HepG2 (cell line): ENCODE measurements at regions not wholly inside any gene's neighbourhood (a gene's known extent, or its start where the extent isn't known, plus 50 kb on each side); places are given as distances from the start of the nearest gene placed in this dataset.

Experiments used
- HOMEZ ChIP-seq: IDR thresholded peaks from 2 replicates; pipeline ENCODE4 v1.6.1; 2016; ENCODE audit warnings: low read depth
- MIXL1 ChIP-seq: IDR thresholded peaks from 2 replicates; pipeline ENCODE4 v1.6.1; 2016
- PLRG1 ChIP-seq: fragments of 450-650 bp; conservative IDR thresholded peaks from 2 replicates; pipeline ENCODE4 v1.6.1; 2016
- ZBTB40 ChIP-seq, 2 experiments: fragments of 450-650 bp in 1 of 2; sonication (generic) in 1 of 2; formaldehyde crosslinking in 1 of 2; IDR thresholded peaks; 2 replicates each; pipeline versions ENCODE4 v1.6.1 to v1.8.0; 2016 to 2022; ENCODE audit warnings: antibody characterized with exemption in 1 of 2, mild to moderate bottlenecking in 1 of 2, missing genetic modification reagents in 1 of 2
- ZC3H13 ChIP-seq: sonication (generic); formaldehyde crosslinking; IDR thresholded peaks from 2 replicates; pipeline ENCODE4 v1.8.1; 2023; ENCODE audit warnings: mild to moderate bottlenecking, missing genetic modification reagents, moderate library complexity
- ZGPAT ChIP-seq: IDR thresholded peaks from 2 replicates; pipeline ENCODE4 v1.6.1; 2016; ENCODE audit warnings: mild to moderate bottlenecking
- TF ChIP-seq, protein P1 (sequence below): sonication (generic); formaldehyde crosslinking; IDR thresholded peaks from 2 replicates; pipeline ENCODE4 v1.4.0; 2020; ENCODE audit warnings: missing genetic modification reagents, borderline replicate concordance
- TF ChIP-seq, protein P2 (sequence below): IDR thresholded peaks from 2 replicates; pipeline ENCODE4 v1.4.0; 2020; ENCODE audit warnings: mild to moderate bottlenecking, missing genetic modification reagents
- TF ChIP-seq, protein P3 (sequence below): sonication (generic); formaldehyde crosslinking; IDR thresholded peaks from 2 replicates; pipeline ENCODE4 v1.4.0; 2020; ENCODE audit warnings: missing genetic modification reagents, borderline replicate concordance

- TF ChIP-seq, protein P1, sequence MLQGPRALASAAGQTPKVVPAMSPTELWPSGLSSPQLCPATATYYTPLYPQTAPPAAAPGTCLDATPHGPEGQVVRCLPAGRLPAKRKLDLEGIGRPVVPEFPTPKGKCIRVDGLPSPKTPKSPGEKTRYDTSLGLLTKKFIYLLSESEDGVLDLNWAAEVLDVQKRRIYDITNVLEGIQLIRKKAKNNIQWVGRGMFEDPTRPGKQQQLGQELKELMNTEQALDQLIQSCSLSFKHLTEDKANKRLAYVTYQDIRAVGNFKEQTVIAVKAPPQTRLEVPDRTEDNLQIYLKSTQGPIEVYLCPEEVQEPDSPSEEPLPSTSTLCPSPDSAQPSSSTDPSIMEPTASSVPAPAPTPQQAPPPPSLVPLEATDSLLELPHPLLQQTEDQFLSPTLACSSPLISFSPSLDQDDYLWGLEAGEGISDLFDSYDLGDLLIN (CRISPR knock-in tag), result no peak
- TF ChIP-seq ZC3H13 (CRISPR knock-in tag) (no peak), ZGPAT (CRISPR knock-in tag) (peak; percentile 45; the same call in 1 of the 2 replicates), HOMEZ (CRISPR knock-in tag) (no peak; the same call in 1 of the 2 replicates), MIXL1 (CRISPR knock-in tag) (peak; percentile 84), ZBTB40 (IDR thresholded peaks at IDR 0.05) (no peak), ZBTB40 (CRISPR knock-in tag; IDR thresholded peaks at IDR 0.05) (no peak), PLRG1 (no peak)
- TF ChIP-seq, protein P2, sequence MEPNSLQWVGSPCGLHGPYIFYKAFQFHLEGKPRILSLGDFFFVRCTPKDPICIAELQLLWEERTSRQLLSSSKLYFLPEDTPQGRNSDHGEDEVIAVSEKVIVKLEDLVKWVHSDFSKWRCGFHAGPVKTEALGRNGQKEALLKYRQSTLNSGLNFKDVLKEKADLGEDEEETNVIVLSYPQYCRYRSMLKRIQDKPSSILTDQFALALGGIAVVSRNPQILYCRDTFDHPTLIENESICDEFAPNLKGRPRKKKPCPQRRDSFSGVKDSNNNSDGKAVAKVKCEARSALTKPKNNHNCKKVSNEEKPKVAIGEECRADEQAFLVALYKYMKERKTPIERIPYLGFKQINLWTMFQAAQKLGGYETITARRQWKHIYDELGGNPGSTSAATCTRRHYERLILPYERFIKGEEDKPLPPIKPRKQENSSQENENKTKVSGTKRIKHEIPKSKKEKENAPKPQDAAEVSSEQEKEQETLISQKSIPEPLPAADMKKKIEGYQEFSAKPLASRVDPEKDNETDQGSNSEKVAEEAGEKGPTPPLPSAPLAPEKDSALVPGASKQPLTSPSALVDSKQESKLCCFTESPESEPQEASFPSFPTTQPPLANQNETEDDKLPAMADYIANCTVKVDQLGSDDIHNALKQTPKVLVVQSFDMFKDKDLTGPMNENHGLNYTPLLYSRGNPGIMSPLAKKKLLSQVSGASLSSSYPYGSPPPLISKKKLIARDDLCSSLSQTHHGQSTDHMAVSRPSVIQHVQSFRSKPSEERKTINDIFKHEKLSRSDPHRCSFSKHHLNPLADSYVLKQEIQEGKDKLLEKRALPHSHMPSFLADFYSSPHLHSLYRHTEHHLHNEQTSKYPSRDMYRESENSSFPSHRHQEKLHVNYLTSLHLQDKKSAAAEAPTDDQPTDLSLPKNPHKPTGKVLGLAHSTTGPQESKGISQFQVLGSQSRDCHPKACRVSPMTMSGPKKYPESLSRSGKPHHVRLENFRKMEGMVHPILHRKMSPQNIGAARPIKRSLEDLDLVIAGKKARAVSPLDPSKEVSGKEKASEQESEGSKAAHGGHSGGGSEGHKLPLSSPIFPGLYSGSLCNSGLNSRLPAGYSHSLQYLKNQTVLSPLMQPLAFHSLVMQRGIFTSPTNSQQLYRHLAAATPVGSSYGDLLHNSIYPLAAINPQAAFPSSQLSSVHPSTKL (CRISPR knock-in tag), result peak; percentile 84
- TF ChIP-seq, protein P3, sequence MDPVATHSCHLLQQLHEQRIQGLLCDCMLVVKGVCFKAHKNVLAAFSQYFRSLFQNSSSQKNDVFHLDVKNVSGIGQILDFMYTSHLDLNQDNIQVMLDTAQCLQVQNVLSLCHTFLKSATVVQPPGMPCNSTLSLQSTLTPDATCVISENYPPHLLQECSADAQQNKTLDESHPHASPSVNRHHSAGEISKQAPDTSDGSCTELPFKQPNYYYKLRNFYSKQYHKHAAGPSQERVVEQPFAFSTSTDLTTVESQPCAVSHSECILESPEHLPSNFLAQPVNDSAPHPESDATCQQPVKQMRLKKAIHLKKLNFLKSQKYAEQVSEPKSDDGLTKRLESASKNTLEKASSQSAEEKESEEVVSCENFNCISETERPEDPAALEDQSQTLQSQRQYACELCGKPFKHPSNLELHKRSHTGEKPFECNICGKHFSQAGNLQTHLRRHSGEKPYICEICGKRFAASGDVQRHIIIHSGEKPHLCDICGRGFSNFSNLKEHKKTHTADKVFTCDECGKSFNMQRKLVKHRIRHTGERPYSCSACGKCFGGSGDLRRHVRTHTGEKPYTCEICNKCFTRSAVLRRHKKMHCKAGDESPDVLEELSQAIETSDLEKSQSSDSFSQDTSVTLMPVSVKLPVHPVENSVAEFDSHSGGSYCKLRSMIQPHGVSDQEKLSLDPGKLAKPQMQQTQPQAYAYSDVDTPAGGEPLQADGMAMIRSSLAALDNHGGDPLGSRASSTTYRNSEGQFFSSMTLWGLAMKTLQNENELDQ (CRISPR knock-in tag), result no peak
These were observed 197.1 kb downstream of the GLUD2 start (continued) for GRCh38 chrX:121244511-121244910.
